ENCODE measurements at regions not wholly inside any gene's neighbourhood (a gene's known extent, or its start where the extent isn't known, plus 50 kb on each side); places are given as distances from the start of the nearest gene placed in this dataset.

GRCh38 chr5:81800797-81801196, 49.9 kb upstream of the SSBP2 start:
- no peak overlapping the region for H3K4me3 ChIP-seq (replicated peaks in 1 of 3; ENCODE audit: insufficient read depth in 1 of 3, low read depth in 2 of 3, low read length in 3 of 3)
- ATAC-seq: no peak
- H2AFZ ChIP-seq (ENCODE audit: low read length): no peak overlapping the region
- no peaks in the 10 kb centered on the region for H3K36me3 ChIP-seq (replicated peaks in 1 of 2; ENCODE audit: control insufficient read depth in 1 of 2, insufficient read depth in 2 of 2, low read length in 2 of 2)
- no peaks in the 10 kb centered on the region for H3K4me1 ChIP-seq (ENCODE audit: insufficient read depth, low read length)
- H3K27me3 ChIP-seq (ENCODE audit: control insufficient read depth in 1 of 2, insufficient read depth in 2 of 2, low read length in 2 of 2): no peaks in the 10 kb centered on the region; a peak in 1 of 5 replicates
- no peaks in the 10 kb centered on the region for H4K20me1 ChIP-seq (ENCODE audit: insufficient read depth, low read length)
- in situ Hi-C loops (cut with HindIII; ENCODE audit: extremely low pct_ligation_motif_present, low pct_unique_long_range_greater_than_20kb) (no loop called here), intact Hi-C loops (cut with micrococcal nuclease; ENCODE audit: unreplicated experiment) (no loop called here)
- no peaks in the 10 kb centered on the region for H3K9me3 ChIP-seq (ENCODE audit: low read length)
- H3K4me2 ChIP-seq (ENCODE audit: low read depth, low read length): no peak overlapping the region
- WGBS (ENCODE audit: low lambda C conversion rate): 0% methylated on average over 1 of the region's 1 CpG
- ChIA-PET POLR2A (no interaction called here), CTCF (ENCODE audit: low intra/inter-chr PET ratio, low total read pairs) (no interaction called here)
- no TSS peak for BruUV-seq (replicated peaks)
- H3K79me2 ChIP-seq (ENCODE audit: insufficient read depth, low read length): no peaks in the 10 kb centered on the region
- no peak overlapping the region for H3K27ac ChIP-seq (ENCODE audit: extremely low read length, insufficient read depth, low read length)
- no peak for FAIRE-seq
- no peak overlapping the region for H3K9ac ChIP-seq (ENCODE audit: insufficient read depth, low read depth, low read length)
- DNase-seq (ENCODE audit: low spot score): no peak
- no peak for TF ChIP-seq NAIF1 (CRISPR knock-in tag; IDR thresholded peaks at IDR 0.05; ENCODE audit: borderline replicate concordance)
- no peak for TF ChIP-seq ZBTB39 (CRISPR knock-in tag; IDR thresholded peaks at IDR 0.05)
- TF ChIP-seq, protein P1, sequence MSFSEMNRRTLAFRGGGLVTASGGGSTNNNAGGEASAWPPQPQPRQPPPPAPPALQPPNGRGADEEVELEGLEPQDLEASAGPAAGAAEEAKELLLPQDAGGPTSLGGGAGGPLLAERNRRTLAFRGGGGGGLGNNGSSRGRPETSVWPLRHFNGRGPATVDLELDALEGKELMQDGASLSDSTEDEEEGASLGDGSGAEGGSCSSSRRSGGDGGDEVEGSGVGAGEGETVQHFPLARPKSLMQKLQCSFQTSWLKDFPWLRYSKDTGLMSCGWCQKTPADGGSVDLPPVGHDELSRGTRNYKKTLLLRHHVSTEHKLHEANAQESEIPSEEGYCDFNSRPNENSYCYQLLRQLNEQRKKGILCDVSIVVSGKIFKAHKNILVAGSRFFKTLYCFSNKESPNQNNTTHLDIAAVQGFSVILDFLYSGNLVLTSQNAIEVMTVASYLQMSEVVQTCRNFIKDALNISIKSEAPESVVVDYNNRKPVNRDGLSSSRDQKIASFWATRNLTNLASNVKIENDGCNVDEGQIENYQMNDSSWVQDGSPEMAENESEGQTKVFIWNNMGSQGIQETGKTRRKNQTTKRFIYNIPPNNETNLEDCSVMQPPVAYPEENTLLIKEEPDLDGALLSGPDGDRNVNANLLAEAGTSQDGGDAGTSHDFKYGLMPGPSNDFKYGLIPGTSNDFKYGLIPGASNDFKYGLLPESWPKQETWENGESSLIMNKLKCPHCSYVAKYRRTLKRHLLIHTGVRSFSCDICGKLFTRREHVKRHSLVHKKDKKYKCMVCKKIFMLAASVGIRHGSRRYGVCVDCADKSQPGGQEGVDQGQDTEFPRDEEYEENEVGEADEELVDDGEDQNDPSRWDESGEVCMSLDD (CRISPR knock-in tag; IDR thresholded peaks at IDR 0.05; ENCODE audit: borderline replicate concordance): no peak
- TF ChIP-seq BRCA1 (CRISPR knock-in tag; IDR thresholded peaks at IDR 0.05): no peak
- TF ChIP-seq, protein P2, sequence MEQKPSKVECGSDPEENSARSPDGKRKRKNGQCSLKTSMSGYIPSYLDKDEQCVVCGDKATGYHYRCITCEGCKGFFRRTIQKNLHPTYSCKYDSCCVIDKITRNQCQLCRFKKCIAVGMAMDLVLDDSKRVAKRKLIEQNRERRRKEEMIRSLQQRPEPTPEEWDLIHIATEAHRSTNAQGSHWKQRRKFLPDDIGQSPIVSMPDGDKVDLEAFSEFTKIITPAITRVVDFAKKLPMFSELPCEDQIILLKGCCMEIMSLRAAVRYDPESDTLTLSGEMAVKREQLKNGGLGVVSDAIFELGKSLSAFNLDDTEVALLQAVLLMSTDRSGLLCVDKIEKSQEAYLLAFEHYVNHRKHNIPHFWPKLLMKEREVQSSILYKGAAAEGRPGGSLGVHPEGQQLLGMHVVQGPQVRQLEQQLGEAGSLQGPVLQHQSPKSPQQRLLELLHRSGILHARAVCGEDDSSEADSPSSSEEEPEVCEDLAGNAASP (CRISPR knock-in tag; IDR thresholded peaks at IDR 0.05; ENCODE audit: borderline replicate concordance): no peak
- no peak for TF ChIP-seq DRAP1 (CRISPR knock-in tag; IDR thresholded peaks at IDR 0.05)
- no peak for TF ChIP-seq ZNF530 (CRISPR knock-in tag; IDR thresholded peaks at IDR 0.05; ENCODE audit: low read depth)
- TF ChIP-seq SRSF1 (optimal IDR thresholded peaks at IDR 0.05; ENCODE audit: low read depth, low read length): no peak
- no peak for TF ChIP-seq U2AF1 (optimal IDR thresholded peaks at IDR 0.05; ENCODE audit: low read depth, low read length)
- no peak for TF ChIP-seq MIER2 (CRISPR knock-in tag; IDR thresholded peaks at IDR 0.05)
- TF ChIP-seq, protein P3, sequence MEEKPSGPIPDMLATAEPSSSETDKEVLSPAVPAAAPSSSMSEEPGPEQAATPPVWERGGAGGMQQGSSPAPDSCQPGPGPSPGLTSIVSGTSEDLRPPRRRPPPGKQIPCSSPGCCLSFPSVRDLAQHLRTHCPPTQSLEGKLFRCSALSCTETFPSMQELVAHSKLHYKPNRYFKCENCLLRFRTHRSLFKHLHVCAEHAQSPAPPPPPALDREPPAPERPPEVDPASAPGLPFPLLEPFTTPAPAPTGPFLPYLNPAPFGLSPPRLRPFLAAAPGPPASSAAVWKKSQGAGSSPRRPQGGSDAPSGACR (CRISPR knock-in tag; IDR thresholded peaks at IDR 0.05): no peak
- TF ChIP-seq ZNF674 (CRISPR knock-in tag; IDR thresholded peaks at IDR 0.05; ENCODE audit: low read depth): no peak
- no peak for TF ChIP-seq PRPF4 (IDR thresholded peaks at IDR 0.05; ENCODE audit: low read depth, low read length, poor library complexity, severe bottlenecking)
- no peak for TF ChIP-seq SRSF9 (IDR thresholded peaks at IDR 0.05; ENCODE audit: borderline replicate concordance, insufficient read depth, low read depth, low read length, poor library complexity, severe bottlenecking)
- no peak for TF ChIP-seq RELA (CRISPR knock-in tag; IDR thresholded peaks at IDR 0.05)
- no peak for TF ChIP-seq TBL1XR1 (IDR thresholded peaks at IDR 0.05; ENCODE audit: borderline replicate concordance, low read length, partially characterized antibody)
- no peak for TF ChIP-seq HOXA7 (CRISPR knock-in tag; IDR thresholded peaks at IDR 0.05)

Data from HepG2 (cell line).